Right cardiac atrium (tissue), 5 donors: ENCODE measurements at regions not wholly inside any gene's neighbourhood (a gene's known extent, or its start where the extent isn't known, plus 50 kb on each side); places are given as distances from the start of the nearest gene placed in this dataset.

Experiments
- ATAC-seq, 2 donors: fragments of 200-7000 bp; cut with Tn5 transposase; one replicate each; pipeline versions ENCODE4 v1.8.0 to v1.9.1; 2020; ENCODE audit warnings: moderate library complexity in 2 of 2, mild to moderate bottlenecking in 1 of 2
- DNase-seq, 3 donors: peaks; one replicate each; pipeline ENCODE4 v3.0.0-alpha.2; 2020
- H3K27ac ChIP-seq: one replicate; pipeline ENCODE4 v1.5.1; 2013; ENCODE audit warnings: mild to moderate bottlenecking, low read length, control low read depth, moderate library complexity
- H3K27me3 ChIP-seq: one replicate; pipeline ENCODE4 v1.6.1; 2013; ENCODE audit not compliant: control insufficient read depth, insufficient read depth
- H3K4me1 ChIP-seq: one replicate; pipeline ENCODE4 v1.6.1; 2013; ENCODE audit warnings: low read length; ENCODE audit not compliant: control insufficient read depth, insufficient read depth
- H3K4me3 ChIP-seq: one replicate; pipeline ENCODE4 v1.5.1; 2013; ENCODE audit warnings: low read length, control low read depth
- H3K9me3 ChIP-seq: one replicate; pipeline ENCODE4 v1.6.1; 2013; ENCODE audit warnings: low read length; ENCODE audit not compliant: control insufficient read depth
- WGBS: extraction: QIAGEN DNeasy Blood & Tissue Kit; methylation state at CpG from one replicate; pipeline ENCODE4 v1.1.7; 2013; 5-methylcytosine and 5-hydroxymethylcytosine counted together
- intact Hi-C, 4 donors: fragments of 100-400 bp; cut with DNase I; formaldehyde crosslinking; loops; one replicate each; pipeline versions ENCODE4 v1.11.0 to v1.14.0; 2022 to 2023
- donor health status: healthy with polysubstance abuse.
- donor health status: DM: no; HTN: yes; CAD: no.
- donor health status: DM: no; HTN: no; CAD: no.
- donor health status: DM: no; HTN: yes; CAD: no; lungs with severe emphysema.
- donor health status: DM: yes; HTN: yes; CAD: no.

GRCh38 chr7:121563177-121563576, 167.1 kb upstream of the FAM3C start:
- H3K4me3 ChIP-seq: no peak overlapping the region
- H3K27me3 ChIP-seq: no peaks in the 10 kb centered on the region
- H3K27ac ChIP-seq: no peak overlapping the region
- WGBS: 73% methylated on average over 1 of the region's 1 CpG
- H3K9me3 ChIP-seq: no peaks in the 10 kb centered on the region
- H3K4me1 ChIP-seq: no peaks in the 10 kb centered on the region
- no peak for ATAC-seq
- DNase-seq: no peak
- intact Hi-C loops: no loop called here

- Histone ChIP-seq H3K4me1 (no peaks in the 10 kb centered on the region), H3K4me3 (no peak overlapping the region), H3K27ac (no peak overlapping the region), H3K9me3 (no peaks in the 10 kb centered on the region), H3K27me3 (no peaks in the 10 kb centered on the region)
- WGBS: 94% methylated on average over 1 of the region's 1 CpG
- DNase-seq: no peak
- intact Hi-C loops: no loop called here
- ATAC-seq: no peak
Measured at GRCh38 chr7:121562259-121562658, 166.2 kb upstream of the FAM3C start.

GRCh38 chr7:121561717-121562116, 165.6 kb upstream of the FAM3C start:
- H3K9me3 ChIP-seq: no peaks in the 10 kb centered on the region
- no peak overlapping the region for H3K27ac ChIP-seq
- H3K4me1 ChIP-seq: no peaks in the 10 kb centered on the region
- 62% methylated on average over 1 of the region's 1 CpG for WGBS
- H3K27me3 ChIP-seq: no peaks in the 10 kb centered on the region
- intact Hi-C loops: no loop called here
- H3K4me3 ChIP-seq: no peak overlapping the region
- DNase-seq (no peak), ATAC-seq (no peak)

DNA sequence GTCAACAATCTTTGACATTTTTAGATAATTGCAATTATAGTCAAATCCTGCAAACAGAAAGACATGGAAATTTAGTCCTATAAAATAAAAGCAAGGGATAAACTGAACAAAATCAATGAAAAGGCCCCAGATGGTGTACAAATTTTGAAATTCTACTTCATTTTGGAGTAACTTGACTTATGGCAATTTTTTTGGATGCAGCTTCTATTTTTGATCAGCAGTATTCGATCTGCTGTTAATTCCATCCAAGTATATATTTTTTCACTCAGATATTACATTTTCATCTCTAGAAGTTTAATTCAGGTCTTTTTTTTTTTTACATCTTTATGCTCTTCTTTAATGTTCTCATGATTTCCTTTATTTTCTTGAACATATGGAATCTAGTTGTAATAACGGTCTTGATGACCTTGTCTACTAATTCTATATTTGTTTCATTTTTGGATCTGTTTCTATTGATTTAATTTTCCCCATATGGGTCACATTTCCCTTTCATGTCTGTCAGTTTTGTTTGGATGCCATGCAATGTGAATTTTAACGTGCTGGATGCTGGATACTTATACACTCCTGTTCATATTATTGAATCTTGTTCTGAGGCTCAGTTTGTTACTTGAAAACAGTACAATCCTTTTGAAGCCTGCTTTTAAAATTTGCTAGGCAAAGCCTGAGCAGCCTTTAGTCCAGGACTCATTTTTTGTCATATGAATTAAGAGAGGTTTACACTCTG, 164.3 kb upstream of the FAM3C start:
- intact Hi-C loops: no loop called here
- no peak overlapping the region for H3K27ac ChIP-seq
- DNase-seq (no peak), ATAC-seq (no peak)
- no peaks in the 10 kb centered on the region for H3K4me1 ChIP-seq
- 86% methylated on average over 3 of the region's 3 CpGs for WGBS
- no peaks in the 10 kb centered on the region for H3K27me3 ChIP-seq
- no peak overlapping the region for H3K4me3 ChIP-seq
- H3K9me3 ChIP-seq: no peaks in the 10 kb centered on the region

DNA sequence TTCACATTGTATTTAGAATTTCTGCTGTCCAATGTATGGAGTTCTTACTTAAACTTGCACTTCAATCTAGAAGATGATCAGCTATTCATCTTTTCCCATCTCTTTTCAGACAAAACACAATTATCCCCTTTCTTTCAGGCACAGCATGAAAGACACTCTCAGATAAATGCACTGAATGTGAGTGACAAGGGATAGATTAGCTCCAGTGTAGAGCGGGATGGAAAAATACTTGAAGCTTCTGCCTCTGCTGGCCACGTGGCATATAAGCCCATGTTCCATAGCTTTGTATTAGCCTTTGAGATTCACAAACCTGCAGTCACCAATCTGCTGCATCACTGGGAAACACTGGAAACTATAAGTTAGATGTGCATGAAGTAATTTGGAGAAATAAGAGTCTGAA, 162.2 kb upstream of the FAM3C start:
- intact Hi-C loops: no loop called here
- Histone ChIP-seq H3K4me3 (no peak overlapping the region), H3K4me1 (no peaks in the 10 kb centered on the region), H3K9me3 (no peaks in the 10 kb centered on the region), H3K27ac (no peak overlapping the region), H3K27me3 (no peaks in the 10 kb centered on the region)
- 50% methylated on average over 2 of the region's 2 CpGs for WGBS
- no peak for ATAC-seq
- DNase-seq: no peak

- no peak overlapping the region for H3K27ac ChIP-seq
- ATAC-seq: no peak
- WGBS: 96% methylated on average over 4 of the region's 4 CpGs
- H3K27me3 ChIP-seq: no peaks in the 10 kb centered on the region
- no peaks in the 10 kb centered on the region for H3K9me3 ChIP-seq
- intact Hi-C loops: no loop called here
- no peaks in the 10 kb centered on the region for H3K4me1 ChIP-seq
- no peak overlapping the region for H3K4me3 ChIP-seq
- no peak for DNase-seq
Measured at GRCh38 chr7:121557034-121557892, 161.2 kb upstream of the FAM3C start.

GRCh38 chr7:121555558-121555957, 159.4 kb upstream of the FAM3C start:
- intact Hi-C loops: no loop called here
- Histone ChIP-seq H3K27me3 (no peaks in the 10 kb centered on the region), H3K27ac (no peak overlapping the region), H3K9me3 (no peaks in the 10 kb centered on the region), H3K4me3 (no peak overlapping the region), H3K4me1 (no peaks in the 10 kb centered on the region)
- 91% methylated on average over 3 of the region's 3 CpGs for WGBS
- ATAC-seq (no peak), DNase-seq (no peak)

DNA sequence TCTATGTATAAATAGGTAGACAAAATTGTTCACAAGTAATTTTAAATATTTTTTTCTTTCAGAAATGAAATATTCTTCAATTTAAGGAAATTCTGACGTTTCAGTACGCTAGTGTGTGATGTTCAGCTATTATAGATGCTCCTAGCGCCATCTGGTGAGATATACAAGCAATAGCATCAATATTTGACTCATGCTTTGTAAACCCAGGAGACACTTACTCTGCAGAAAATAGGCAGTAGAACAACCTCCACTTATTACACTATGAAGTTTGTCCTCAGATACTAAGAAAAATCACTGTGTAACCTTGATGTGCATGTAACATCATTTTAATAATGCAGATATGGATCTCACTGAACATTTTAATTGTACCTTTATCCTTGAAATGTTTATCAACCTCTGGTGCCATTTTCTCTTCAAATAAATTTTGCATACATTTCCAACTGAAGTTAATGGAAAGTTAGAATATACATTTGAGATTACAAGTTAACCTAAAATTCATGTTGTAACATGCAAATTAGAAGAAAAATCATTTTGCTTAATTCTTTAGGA, 151.5 kb upstream of the FAM3C start:
- intact Hi-C loops: loop anchor here in 3 of 4 donors (2.0 to 5.0 kb wide), 2 partner anchors 180 to 181 kb away; no protein-coding TSS in a partner anchor
- no peak overlapping the region for H3K27ac ChIP-seq
- no peaks in the 10 kb centered on the region for H3K4me1 ChIP-seq
- H3K4me3 ChIP-seq: no peak overlapping the region
- peak; percentile 75 to 83 for ATAC-seq
- no peaks in the 10 kb centered on the region for H3K27me3 ChIP-seq
- DNase-seq: no peak
- WGBS: 0% methylated on average over 3 of the region's 3 CpGs
- no peaks in the 10 kb centered on the region for H3K9me3 ChIP-seq

- Histone ChIP-seq H3K9me3 (no peaks in the 10 kb centered on the region), H3K27ac (no peak overlapping the region), H3K4me3 (no peak overlapping the region), H3K27me3 (no peaks in the 10 kb centered on the region), H3K4me1 (no peaks in the 10 kb centered on the region)
- intact Hi-C loops: loop anchor here in 3 of 4 donors (2.0 to 5.0 kb wide), 2 partner anchors 180 kb away; no protein-coding TSS in a partner anchor
- ATAC-seq (no peak), DNase-seq (no peak)
- WGBS: 73% methylated on average over 4 of the region's 4 CpGs
Measured at GRCh38 chr7:121546632-121547543, 150.8 kb upstream of the FAM3C start.

DNA sequence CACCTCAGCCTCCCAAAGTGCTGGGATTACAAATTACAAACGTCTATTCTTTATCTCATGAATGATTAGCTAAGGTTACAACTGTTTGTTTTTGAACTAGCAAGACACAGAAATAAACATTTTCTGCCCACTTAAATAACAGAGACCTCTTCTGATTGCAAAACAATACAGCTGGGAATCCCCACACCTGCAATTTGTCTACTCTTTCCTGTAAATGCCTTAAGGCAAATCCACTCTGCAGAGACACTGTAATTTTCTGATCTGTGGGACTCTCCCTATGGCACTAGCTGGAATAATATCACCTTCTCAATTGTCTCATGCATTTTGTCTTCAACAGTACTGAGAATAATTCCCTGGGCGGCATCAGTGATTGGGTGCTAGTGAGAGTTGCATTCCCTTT, 149.3 kb upstream of the FAM3C start:
- no peak for DNase-seq
- no peaks in the 10 kb centered on the region for H3K4me1 ChIP-seq
- H3K4me3 ChIP-seq: no peak overlapping the region
- ATAC-seq: no peak
- intact Hi-C loops: loop anchor here in 3 of 4 donors (2.0 to 5.0 kb wide), 2 partner anchors 178 to 179 kb away; no protein-coding TSS in a partner anchor
- no peaks in the 10 kb centered on the region for H3K9me3 ChIP-seq
- WGBS: 70% methylated on average over 2 of the region's 2 CpGs
- no peaks in the 10 kb centered on the region for H3K27me3 ChIP-seq
- H3K27ac ChIP-seq: no peak overlapping the region
